HG02763 (cell line): ENCODE measurements at regions not wholly inside any gene's neighbourhood (a gene's known extent, or its start where the extent isn't known, plus 50 kb on each side); places are given as distances from the start of the nearest gene placed in this dataset.

ENCODE experiments used
- ATAC-seq: cut with Tn5 transposase; IDR thresholded peaks from one replicate; pipeline ENCODE4 v1.9.1; 2021; ENCODE audit warnings: mild to moderate bottlenecking, moderate library complexity; ENCODE audit not compliant: unreplicated experiment

DNA sequence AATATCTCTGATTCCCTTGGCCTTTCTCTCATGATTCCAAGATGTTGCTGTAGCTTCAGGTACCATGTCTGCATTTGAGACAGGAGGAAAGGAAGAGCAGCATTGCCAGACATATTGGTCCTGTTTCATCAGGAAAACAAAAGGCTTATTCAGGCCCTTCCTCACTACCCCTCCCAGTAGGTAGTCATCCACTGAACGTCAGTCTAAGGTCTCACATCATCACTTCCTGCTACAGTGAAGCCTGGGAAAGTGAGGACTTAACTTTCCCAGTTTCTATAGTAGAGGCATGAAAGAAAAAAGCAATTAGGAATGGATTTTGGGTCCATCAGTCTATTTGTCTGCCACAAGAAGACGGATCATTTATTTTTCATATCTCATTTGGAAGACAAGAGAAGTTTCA lies 85.7 kb upstream of the SOX4 start:
- no peak for ATAC-seq

DNA sequence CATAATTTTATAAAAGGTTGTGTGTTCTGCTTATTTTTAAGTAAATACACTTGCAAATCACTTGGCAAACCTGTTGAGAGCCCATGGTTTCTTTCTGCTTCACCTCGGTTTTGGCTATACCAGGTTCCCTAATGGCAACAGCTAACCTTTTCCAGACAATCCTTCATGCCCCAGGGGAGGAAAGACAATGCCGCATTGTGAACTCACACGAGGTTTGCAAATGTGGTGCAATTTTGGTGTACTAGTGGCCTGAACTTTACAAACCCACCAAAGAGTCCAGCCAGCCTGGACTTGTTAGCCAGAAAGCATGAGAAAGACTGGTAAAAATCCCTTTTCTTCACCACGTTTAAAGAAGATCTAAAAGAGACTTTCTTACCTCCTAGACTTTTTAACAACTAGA lies 84.8 kb upstream of the SOX4 start:
- ATAC-seq = no peak

DNA sequence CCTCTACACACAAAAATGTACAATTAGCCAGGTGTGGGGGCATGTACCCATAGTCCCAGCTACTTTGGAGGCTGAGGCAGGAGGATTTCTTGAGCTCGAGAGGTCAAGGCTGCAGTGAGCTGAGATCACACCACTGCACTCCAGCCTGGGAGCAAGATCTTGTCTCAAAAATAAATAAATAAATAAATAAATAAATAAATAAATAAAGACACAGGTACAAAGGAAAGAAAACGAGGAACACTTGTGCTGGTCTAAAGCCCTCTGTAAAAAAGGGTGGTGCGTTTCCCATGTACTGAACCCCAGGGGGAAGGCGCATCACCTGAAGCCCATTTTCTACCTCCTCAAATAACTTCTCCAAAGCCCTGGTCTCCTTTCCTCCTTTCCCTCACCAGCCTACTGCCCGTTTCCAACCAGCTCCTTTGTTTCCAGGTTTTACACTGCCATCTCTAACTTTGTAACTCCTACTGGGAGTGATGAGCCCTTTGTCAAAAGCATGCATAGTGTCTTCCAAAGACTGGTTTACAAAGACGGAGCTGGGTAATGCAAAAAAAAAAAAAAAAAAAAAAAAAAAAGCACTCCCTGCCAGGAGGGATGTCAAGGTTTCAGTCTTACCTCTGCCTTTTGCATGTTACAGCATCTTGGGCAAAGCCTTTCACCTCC lies 81.5 kb upstream of the SOX4 start:
- ATAC-seq = no peak

DNA sequence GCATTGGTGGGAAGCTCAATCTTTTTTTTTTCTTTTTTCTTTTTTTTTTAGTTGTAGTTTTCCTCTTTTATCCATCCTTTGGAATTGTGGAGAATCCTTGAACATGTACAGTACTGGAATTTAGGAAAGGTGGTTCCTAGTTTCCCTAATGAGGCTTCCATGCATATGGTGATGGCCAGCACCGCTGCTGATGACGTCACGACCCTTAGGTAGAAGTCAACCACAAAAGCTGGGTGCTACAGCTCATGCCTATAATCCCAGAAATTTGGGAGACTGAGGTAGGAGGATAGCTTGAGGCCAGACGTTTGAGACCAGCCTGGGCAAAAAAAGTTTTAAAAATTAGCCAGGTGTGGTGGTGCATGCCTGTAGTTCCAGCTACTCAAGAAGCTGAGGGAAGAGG lies 79.3 kb upstream of the SOX4 start:
- ATAC-seq = no peak

DNA sequence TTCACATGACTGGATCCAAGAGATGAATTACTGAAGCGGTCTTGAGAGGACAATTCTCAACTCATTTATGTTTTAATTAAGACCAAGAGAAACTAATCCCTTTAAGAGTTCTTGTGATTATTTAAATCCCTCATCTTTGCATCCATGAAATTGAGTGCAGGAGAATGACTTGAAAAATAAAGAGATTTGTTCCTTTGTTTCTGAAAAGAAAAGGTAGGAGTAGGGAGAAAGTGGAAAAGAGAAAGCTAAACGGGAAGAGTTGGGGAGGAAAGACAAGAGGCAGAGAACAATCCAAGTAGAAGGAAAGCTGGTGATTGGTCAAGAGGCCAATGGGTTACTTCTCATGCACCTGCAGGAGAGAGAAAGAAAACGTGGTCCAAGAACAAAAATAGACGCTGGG lies 75.2 kb upstream of the SOX4 start:
- ATAC-seq = no peak

DNA sequence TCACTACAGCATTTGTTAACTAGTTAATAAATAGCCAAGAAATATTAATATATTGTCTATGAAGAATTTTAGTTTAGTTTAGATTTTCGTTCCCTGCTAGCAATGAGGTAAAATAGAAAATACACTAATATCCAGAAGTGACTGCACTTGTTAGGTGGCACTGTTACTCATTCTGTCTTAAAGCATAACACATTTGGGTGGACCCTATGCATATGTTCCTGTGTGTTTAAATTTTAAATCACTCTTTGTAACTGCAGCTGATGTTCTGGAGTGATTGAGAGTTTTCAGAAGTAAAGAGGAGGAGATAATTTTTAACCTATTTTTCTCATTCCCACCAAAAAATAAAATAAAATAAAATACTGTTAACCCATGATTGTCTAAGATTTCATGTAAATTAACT lies 73.9 kb upstream of the SOX4 start:
- no peak for ATAC-seq

DNA sequence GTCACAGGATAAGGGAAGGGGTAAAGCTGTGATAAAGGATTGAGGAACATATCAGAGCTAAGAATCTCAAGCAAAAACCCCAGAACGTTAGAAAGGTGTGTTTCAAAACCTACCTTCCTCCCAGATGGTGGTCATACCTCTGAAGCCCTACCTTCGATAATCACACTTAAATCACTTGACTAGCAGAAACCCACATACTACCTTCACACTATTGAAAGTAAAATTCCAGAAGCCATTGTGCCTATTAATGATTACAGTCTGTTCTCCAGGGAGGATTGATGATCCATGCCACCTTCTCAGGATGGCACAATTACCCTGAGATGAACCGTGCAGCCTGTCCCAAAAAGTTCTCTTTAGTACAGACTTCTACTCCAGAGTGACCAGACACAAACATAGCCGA lies 72.3 kb upstream of the SOX4 start:
- ATAC-seq = no peak

DNA sequence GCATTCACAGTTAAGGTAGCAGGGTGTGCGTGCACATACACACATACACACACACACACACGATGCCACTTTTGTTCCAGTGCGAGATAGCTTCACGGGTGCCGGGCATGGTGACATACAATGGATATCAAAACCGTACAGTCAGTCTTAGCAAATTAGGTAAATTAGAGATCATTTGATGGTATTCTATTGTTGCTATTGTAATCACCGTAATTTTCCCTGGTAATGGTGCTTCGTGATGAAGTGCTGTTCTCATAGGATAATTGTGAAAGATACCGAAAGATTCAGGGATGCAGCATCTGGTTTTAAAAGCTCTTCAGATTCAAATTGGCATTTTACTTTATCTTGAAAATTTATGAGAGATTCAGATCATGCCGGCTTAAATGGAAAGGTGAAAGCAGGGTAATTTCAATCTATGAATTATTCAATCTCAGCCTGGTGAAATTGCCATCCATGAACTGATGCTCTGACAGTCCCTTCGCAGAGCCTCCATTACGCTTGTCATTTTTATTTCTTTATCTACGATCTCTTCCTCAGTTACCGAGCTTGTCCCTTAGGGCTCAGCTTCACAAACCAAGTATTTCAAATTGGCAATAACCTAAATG lies 71.3 kb upstream of the SOX4 start:
- ATAC-seq = no peak

DNA sequence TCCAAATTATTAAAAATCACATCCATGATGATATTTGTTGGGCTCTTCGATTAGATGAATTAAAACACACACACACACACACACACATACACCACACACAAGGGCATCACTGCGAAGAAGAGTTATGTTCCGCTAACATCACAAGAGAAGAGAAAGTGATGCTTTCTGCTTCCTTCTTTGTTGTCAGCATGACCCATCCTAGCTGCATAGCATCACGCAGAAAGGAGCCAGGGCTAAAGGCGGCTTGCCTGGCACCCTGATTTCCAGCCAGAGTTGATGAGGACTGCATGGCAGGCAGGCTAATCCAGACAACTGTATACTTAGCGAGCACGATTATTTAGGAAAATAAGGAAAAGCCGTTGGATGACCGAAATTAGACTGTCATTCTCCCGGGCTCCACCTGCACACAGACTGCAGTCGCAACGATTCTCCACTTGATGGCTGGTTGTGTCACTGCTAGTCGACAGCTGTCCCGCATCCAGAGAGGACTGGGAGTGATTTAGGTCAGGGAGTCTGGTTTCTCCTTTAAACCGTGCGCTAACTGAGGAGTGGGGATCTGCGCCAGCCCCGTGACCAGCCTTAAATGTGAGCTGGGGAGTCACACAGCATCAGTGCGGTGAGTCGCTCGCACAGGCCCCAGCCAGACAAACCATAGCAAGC lies 70.6 kb upstream of the SOX4 start:
- ATAC-seq = no peak

DNA sequence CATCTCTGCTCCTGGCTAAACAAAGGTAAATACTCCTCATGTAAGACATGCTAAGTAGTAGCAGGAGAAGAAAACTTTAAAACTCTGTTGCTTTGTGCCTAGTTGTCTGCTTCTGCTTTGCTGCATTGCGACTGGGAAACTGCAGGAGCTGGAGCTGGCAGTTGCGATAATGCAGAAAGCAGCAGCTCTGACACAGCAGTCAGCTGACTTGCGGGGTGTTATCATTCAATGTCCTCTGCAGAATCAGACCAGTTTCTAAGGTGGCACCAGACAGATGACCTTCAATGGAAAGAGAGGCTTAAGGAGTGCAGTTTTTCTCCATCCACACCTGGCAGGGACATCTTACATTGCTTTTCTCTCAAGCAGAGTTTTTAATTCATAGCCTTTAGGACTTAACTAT lies 69.9 kb upstream of the SOX4 start:
- no peak for ATAC-seq

DNA sequence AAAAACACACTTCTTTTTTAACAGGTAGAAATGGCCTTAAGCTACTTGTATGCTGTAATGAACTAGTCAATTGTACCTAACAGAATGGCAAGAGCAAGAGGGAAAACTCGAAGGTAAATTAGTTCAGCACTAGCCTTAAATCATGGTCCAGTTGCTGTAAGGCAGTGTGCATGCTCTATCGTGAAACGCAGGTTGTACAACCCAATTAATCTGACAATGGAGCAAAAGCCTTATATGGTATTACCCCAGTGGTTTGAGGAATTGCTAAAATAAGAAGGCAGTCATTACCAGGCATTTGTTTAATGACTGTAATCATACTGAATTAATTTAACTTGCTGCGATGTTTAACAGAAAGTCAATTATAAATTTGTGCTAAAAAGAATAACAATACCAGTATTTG lies 69.3 kb upstream of the SOX4 start:
- no peak for ATAC-seq

DNA sequence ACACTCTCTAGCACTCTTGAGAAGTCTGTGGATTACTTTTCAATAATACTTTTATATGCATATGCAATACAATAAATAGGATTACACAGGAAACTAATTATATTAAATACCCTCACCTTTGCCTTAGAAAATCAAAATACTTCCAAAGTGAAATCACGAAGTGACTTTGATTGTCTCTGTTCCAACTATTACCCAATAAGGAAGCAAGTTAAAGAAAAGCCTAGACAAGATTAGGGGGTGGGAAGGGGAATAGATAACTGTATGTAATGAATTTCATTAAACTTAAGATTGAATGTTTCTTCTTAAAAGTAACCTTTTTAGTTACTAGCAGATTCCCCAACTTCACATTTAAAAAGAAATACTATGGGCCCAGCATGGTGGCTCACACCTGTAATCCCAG lies 66.6 kb upstream of the SOX4 start:
- ATAC-seq = no peak

DNA sequence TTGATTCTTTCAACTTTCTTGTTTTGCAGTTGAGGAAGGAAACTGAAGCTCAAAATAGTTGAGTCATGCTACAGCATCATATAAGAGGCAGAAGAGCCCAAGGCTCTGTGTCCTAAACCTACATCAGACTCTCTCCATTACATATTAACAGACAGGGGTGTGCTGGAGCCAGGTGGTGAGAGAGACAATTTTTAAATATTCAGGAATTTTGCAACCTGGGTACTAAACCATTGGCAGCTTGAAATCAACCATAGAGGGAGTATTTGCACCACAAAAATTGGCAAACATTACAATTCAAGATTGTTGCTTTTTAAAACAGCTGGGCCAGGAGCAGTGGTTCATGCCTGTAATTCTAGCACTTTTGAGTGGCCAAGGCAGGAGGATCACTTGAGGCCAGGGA lies 65.8 kb upstream of the SOX4 start:
- ATAC-seq = no peak

DNA sequence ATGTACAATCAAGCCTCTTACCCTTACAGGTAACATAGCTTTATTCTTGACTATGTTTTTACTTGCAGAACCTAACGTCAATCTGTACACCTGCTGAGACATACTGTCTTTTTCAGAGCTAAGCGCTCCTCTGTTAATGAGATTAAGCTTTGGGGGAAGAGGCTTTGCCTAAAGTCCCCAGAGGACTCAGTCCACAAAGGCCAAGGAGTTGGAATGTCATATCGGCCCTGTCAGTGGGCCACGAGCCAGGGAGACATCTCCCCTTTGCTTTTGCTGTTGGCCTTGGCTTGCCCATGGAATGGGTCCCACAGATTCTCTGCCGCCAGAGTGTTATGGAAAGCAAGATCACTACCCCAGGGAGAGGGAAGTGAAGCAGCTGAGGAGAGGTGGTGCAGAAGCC lies 64.1 kb upstream of the SOX4 start:
- ATAC-seq = no peak

DNA sequence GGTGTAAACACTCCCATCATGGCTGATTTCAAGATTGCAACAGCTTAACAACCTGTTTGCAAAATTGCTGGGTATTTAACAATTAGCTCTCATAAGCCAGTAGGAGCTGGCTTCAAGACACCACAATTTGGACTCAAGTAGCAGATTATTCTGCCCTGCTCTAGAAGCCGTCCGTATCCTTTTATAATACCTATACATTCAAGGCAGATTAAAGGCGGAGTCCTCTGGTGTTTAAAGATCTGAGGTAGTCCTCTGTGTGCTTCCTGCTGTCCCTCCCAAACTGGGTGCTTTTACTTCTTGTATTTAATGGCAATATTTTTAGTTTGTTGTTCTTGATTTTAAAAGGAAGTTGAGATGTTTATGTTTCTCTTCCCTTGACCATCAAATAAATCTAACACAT lies 62.2 kb upstream of the SOX4 start:
- ATAC-seq = no peak

DNA sequence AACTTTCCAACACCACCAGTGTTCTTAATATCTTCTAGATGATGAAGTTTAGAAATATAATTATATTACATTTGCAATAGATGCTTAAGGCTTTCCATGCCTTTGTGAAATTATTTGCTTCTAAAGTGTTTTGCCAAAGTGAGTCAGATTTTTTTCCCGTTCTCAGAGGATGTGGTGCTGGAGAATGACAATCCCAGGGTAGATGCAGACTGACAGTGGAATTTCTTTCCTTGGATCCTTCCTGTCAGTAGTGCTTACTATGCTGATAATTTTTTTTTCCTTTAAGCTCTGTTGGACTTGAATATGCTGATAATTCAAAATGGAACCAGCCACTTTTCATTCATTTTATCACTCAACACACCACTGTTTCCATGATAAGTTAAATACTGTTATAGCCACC lies 59.9 kb upstream of the SOX4 start:
- no peak for ATAC-seq

DNA sequence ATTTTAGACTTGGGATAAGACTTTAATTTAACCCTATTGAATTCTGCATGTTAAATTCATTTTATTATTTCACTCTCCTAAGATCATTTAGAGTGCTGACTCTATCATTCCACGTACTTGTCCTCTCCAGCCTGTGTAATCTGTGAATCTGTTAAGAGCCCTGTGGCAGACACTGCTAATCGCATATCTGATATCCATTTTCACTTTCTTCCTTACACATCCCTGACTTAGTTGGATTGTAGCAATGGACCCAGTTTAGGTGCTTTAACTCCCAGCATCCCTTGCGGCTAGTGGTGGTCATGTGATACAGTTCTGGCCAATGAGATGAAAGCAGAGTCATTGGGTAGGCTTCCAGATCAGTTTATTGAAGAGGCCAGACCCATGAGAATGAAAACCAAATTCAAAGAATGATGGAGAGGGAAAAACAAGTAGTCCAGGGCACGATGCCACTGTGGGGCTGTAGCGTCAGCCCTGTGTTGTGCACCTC lies 57.2 kb upstream of the SOX4 start:
- ATAC-seq = no peak

DNA sequence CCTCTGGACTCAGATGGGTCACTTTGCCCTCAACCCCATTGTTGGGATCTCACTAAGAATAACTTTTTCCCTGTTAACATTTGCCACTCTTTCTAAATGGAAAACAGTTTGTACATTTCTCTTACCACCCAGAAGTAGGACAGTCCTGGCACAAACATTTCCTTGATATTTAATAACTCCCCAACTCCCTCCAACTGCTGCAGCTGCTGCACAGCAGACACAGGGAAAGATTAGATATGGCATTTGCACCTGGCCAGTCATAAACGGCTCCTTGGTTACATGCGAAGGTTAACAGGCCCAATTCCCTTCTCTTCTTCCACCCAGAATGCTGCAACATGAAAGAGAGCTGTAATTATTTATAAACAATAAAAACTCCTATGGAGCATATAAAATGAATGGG lies 55.9 kb upstream of the SOX4 start:
- ATAC-seq = no peak

DNA sequence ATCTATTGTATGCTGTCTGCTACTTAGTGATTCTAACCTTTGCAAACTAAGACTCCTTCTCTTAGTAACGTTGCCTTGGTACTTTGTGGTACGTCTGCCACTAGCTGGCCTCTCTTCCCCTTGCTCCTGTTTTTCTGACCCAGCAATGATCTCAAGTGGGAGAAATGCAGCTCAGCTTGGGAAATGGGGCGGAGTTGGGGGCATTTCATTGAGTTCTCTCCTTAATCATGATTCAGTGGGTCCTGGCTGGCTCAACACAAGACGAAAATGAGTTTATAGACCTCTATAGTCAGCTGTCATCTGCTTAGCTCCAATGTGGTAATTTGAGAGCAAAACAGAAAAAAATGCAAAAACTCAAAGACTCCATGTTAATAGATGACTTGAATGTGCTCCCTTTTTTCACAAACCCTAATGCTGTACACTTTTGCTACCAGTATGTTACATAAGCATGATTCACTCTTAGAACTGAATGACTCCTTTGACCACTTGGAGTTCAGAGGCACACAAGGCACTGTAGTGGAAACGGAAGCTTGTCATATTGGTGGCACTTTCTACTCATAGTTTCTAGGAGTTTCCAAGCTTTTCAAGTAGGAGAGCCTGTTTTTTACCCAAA lies 55.3 kb upstream of the SOX4 start:
- ATAC-seq = no peak

DNA sequence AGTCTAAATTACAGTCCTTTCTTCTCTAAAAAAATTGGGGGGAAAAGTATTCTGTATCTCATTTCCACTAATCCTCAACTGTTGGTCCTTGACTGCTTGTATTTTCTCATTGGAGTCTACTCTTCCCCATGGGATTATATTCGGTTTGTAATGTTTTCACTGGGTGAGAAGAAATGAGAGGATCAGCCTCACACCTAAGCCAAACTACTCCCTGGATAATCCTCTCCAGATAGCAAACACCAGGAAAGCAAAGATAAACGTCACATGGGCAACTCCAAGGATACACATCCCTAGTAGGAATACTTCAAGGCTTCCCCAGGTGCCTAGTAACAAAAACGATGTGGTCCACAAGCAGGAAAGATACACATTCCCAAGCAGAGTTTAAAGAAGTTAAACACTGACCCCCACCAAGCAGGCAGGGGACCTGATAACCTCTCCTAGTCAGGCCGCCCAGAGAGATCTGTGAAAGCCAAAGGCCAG lies 53.9 kb upstream of the SOX4 start:
- no peak for ATAC-seq
